Fibroblast of upper back skin (primary cell): ENCODE measurements at regions not wholly inside any gene's neighbourhood (a gene's known extent, or its start where the extent isn't known, plus 50 kb on each side); places are given as distances from the start of the nearest gene placed in this dataset.
A peak's percentile ranks its signal among the peaks of the same experiment; 100 is the strongest.
"Not testable (repeated sequence)": the region's sequence is repeated elsewhere in the genome, so short reads cannot be mapped to it uniquely, and the experiment has no call there.

Experiments used
- DNase-seq: peaks from one replicate; pipeline ENCODE4 v3.0.0-alpha.2; 2013

GRCh38 chr9:73347123-73347522 lies 195.5 kb downstream of the ANXA1 start:
- DNase-seq, result no peak

DNA sequence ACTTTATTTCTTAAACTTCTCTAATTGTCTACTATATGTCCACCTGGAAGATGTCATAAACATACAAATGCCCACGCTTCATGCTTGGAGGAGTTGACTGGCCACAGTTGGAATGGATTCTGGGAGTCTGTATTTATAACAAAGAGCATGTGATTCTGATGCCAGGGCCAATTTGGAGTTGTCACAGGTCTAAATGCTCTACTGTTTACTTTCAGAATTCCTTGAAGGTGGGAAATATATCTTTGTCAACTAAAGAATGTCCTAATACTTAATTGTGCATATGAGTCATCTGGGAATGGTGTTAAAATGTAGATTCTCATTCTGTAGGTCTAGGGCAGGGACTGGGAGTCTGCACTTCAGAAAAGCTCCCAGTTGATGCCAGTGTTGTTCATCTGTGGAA lies 196.1 kb downstream of the ANXA1 start:
- no peak for DNase-seq

GRCh38 chr9:73348471-73348870 lies 196.8 kb downstream of the ANXA1 start:
- no peak for DNase-seq

DNA sequence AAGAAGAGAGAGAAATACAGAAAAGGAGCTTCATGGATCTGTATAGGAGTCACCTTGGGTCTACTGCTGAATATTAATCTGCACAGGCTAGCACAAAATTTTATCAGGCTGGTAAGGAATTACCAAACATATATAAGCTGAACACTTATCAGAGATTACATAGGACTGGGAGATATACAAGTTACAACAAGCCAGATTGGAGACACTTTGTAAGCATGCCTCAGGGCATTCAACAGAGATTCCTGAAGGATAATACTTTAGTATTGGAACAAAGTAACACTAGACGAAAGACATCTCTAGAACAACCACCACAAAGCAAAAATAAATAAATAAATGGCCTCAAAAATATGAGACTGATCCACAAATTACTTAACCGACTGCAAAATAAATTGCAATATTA lies 197.8 kb downstream of the ANXA1 start:
- no peak for DNase-seq

- DNase-seq, result no peak
Measured at GRCh38 chr9:73357607-73358006, 205.9 kb downstream of the ANXA1 start.

DNA sequence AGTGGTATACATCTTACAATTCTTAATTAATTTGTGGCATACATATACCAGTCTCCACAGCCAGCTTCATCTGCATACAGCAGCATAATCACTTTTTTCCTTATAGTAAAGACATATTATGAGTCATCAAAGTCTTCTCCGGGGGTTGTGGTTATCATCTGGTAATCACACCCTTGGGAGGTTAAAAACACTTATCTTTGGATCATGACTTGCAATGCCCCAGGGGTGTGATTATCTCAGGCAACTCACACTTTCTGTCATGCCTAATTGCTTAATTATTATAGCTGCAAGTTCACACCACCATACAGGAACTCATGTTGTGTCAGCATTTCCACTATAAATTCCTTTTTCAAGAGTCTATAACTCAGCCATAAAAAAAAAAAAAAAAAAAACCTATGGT lies 218.4 kb downstream of the ANXA1 start:
- DNase-seq, result no peak

DNA sequence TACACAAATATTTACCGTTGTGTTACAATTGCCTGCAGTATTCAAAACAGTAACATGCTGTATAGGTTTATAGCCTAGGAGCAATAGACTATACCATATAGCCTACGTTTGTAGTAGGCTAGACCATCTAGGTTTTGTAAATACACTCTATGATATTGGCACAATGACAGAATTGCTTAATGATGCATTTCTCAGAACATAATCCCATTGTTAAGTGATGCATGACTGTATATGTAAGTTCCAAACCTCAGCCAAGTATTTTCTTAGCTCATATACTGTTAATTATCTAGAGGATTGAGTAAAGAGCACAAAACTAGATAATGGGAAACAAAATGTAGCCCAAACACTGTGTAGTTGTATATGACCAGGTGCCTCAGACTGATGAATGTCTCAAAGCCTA lies 220.1 kb downstream of the ANXA1 start:
- DNase-seq, result no peak

- DNase-seq, result no peak
Measured at GRCh38 chr9:73380411-73380810, 228.7 kb downstream of the ANXA1 start.

- DNase-seq, result no peak
Measured at GRCh38 chr9:73402081-73403028, 250.7 kb downstream of the ANXA1 start.

DNA sequence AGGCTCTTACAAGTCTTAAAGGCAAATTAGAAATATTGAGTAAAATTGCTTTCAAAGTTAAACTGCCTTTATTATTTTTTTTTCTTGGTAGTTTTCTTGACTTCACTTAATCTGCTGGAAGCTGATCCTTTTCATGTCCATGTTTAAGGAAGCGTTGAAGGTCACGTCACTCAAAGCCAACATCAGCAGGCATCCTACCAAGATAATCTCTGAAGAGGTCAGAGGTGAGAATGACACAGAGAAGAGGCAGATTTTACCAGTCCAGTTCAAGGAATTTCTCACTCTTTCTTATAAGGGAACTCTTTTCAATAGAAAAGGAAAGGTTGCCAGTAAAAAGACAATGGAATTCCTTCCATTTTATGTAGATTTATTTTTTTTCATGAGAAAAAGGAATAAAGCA lies 259.8 kb downstream of the ANXA1 start:
- DNase-seq, result no peak

GRCh38 chr9:73412874-73413273 lies 261.2 kb downstream of the ANXA1 start:
- DNase-seq, result no peak

DNA sequence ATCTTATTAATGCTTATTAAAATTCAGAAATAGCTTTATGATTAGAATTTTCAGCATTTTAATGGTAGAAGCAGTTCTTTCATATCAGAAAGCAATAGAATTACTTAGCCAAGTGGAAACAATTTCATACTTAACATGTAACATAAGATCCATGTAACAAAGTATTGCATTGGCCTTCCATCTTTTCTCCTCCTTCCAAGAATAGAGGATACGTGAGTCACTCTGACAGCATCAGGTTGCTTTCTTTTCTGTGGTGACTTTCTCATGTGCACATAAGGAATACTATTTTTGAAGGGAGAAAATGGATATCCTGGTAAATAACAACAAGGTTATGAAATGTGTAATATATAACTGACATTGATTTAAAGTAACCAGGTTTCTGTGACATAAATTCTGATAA lies 272.2 kb downstream of the ANXA1 start:
- no peak for DNase-seq

- no peak for DNase-seq
Measured at GRCh38 chr9:73426269-73426668, 274.6 kb downstream of the ANXA1 start.

GRCh38 chr9:73434826-73435225 lies 283.2 kb downstream of the ANXA1 start:
- DNase-seq, result no peak

DNA sequence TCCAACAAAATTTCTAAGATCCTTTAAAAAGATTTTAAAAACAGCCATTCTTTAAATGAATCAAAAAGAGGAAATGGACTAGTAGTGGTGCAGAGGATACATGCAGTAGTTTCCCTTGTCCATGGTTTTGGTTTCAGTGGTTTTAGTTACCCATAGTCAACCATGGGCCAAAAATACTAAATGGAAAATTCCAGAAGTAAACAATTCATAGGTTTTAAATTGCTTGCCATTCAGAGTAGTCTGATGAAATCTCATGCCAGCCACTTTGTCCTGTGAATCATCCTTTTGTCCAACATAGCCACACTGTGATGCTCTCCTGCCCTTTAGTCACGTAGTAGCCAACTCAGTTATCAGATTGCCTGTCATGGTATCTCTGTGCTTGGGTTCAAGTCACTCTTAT lies 286.1 kb downstream of the ANXA1 start:
- no peak for DNase-seq

GRCh38 chr9:73439839-73440238 lies 288.2 kb downstream of the ANXA1 start:
- DNase-seq, result not testable (repeated sequence)

GRCh38 chr9:73441223-73441622 lies 289.6 kb downstream of the ANXA1 start:
- no peak for DNase-seq

- peak; percentile 39 for DNase-seq
Measured at GRCh38 chr9:73441890-73442818, 290.5 kb downstream of the ANXA1 start.

- DNase-seq, result no peak
Measured at GRCh38 chr9:73444821-73445220, 293.2 kb downstream of the ANXA1 start.

DNA sequence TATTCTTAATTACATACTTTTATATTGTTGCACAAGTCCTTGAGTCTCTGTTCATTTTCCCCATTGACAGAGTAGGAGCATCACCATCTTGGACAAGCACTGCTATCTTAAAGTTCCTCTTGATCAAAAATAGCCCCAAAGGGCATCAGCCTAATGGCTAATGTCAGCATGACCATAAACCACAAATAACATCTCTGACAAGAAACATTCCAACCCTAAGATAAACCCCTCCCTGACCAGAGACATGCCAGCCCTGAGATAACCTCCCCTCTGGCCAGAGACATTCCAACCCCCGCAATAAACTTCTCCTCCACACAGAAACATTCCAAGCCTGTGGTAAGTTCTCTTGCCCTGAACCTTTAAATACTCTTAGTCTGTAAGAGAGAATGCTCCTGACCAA lies 293.7 kb downstream of the ANXA1 start:
- not testable (repeated sequence) for DNase-seq

- no peak for DNase-seq
Measured at GRCh38 chr9:73446306-73446705, 294.6 kb downstream of the ANXA1 start.

- DNase-seq, result no peak
Measured at GRCh38 chr9:73451003-73451402, 299.3 kb downstream of the ANXA1 start.

- no peak for DNase-seq
Measured at GRCh38 chr9:73459817-73460216, 308.2 kb downstream of the ANXA1 start.

- no peak for DNase-seq
Measured at GRCh38 chr9:73468716-73469115, 317.1 kb downstream of the ANXA1 start.
